ENCODE measurements at regions not wholly inside any gene's neighbourhood (a gene's known extent, or its start where the extent isn't known, plus 50 kb on each side); places are given as distances from the start of the nearest gene placed in this dataset.
"Not testable (repeated sequence)": the region's sequence is repeated elsewhere in the genome, so short reads cannot be mapped to it uniquely, and the experiment has no call there.

DNA sequence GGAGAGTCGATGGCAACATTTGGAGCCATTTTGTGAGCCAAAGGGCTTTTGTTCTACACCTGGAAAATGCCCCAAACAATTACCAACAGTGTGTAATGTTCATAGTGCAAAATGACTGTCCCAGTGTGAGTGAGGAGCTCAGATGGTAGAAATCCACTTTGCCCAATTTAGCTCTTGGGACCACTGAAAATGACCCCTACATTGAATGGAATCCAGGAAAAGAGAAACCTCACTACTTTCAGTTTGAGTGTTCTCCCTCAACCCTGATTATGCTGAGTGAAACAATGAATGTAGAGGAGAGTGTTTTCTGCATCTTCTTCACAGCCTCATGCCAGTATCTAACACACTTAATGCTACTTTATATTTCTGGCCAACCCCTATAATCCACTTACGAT is 84.9 kb upstream of the NRN1 start:
- H3K27ac ChIP-seq = no peak overlapping the region
- TF ChIP-seq, protein P1, sequence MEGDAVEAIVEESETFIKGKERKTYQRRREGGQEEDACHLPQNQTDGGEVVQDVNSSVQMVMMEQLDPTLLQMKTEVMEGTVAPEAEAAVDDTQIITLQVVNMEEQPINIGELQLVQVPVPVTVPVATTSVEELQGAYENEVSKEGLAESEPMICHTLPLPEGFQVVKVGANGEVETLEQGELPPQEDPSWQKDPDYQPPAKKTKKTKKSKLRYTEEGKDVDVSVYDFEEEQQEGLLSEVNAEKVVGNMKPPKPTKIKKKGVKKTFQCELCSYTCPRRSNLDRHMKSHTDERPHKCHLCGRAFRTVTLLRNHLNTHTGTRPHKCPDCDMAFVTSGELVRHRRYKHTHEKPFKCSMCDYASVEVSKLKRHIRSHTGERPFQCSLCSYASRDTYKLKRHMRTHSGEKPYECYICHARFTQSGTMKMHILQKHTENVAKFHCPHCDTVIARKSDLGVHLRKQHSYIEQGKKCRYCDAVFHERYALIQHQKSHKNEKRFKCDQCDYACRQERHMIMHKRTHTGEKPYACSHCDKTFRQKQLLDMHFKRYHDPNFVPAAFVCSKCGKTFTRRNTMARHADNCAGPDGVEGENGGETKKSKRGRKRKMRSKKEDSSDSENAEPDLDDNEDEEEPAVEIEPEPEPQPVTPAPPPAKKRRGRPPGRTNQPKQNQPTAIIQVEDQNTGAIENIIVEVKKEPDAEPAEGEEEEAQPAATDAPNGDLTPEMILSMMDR (IDR thresholded peaks at IDR 0.05) = no peak
- no peak for TF ChIP-seq ZFX (IDR thresholded peaks at IDR 0.05; ENCODE audit: borderline replicate concordance)

- TF ChIP-seq, protein P1 (IDR thresholded peaks at IDR 0.05) = no peak
- no peak for TF ChIP-seq ZFX (IDR thresholded peaks at IDR 0.05; ENCODE audit: borderline replicate concordance)
- no peak overlapping the region for H3K27ac ChIP-seq
Measured at GRCh38 chr6:6090861-6091607, 84.3 kb upstream of the NRN1 start.

GRCh38 chr6:6085928-6086668 is 79.4 kb upstream of the NRN1 start:
- no peak overlapping the region for H3K27ac ChIP-seq
- TF ChIP-seq, protein P1 (IDR thresholded peaks at IDR 0.05) = no peak
- no peak for TF ChIP-seq ZFX (IDR thresholded peaks at IDR 0.05; ENCODE audit: borderline replicate concordance)

DNA sequence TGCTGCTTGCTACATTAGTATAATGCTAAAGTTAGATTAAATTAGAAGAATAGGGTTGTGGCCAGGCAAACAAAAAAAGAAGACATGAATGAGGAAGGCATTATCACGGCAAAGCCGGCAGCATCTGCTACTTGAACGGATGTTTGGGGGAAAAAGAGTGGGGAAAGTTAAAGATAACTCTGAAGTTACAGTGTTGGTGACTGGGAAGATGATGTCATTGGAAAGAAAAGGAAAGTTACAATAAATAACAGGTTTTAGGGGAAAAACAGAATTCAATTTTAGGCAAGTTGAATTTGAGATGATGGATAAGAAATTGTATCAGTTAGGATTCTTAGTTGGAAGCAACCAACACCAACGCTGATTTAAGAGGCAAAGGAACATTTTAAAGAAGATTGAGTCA is 74.2 kb upstream of the NRN1 start:
- H3K27ac ChIP-seq = no peak overlapping the region
- TF ChIP-seq, protein P1 (IDR thresholded peaks at IDR 0.05) = no peak
- no peak for TF ChIP-seq ZFX (IDR thresholded peaks at IDR 0.05; ENCODE audit: borderline replicate concordance)

- TF ChIP-seq, protein P1 (IDR thresholded peaks at IDR 0.05) = no peak
- TF ChIP-seq ZFX (IDR thresholded peaks at IDR 0.05; ENCODE audit: borderline replicate concordance) = no peak
- no peak overlapping the region for H3K27ac ChIP-seq
Measured at GRCh38 chr6:6074190-6074589, 67.5 kb upstream of the NRN1 start.

DNA sequence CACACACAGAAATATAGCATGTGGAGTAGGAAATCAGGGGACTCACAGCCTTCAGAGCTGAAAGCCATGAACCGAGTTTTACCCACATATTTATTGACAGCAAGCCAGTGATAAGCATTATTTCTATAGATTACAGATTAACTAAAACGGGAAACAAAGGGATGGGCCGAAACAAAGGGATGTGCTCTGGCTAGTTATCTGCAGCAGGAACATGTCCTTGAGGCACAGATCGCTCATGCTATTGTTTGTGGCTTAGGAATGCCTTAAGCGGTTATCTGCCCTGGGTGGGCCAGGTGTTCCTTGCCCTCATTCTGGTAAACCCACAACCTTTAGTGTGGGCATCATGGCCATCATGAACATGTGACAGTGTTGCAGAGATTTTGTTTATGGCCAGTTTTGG is 61.4 kb upstream of the NRN1 start:
- H3K27ac ChIP-seq = not testable (repeated sequence)

DNA sequence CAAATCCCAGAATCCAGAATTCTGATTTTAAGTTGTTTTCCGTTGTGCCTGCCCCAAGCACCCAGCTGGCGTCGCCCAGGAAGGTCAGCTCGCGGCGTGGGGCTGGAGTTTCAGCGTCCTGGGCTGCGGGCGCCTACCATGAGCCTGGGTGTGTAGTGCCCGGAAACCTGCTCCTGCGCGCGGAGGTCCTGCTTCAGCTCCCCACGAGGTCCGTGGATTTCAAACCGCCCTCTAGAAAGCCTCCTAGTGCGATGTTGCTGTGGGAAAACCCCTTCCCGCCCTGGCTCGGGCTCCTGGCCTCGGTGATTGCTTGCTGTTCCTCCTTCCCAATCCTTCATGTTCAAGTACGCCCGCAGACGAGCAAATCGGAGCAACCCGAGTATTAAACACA is 51.3 kb upstream of the NRN1 start:
- no peak for TF ChIP-seq ZFX (IDR thresholded peaks at IDR 0.05; ENCODE audit: borderline replicate concordance)
- TF ChIP-seq, protein P1 (IDR thresholded peaks at IDR 0.05) = no peak
- no peak overlapping the region for H3K27ac ChIP-seq
